GM18868 (cell line): ENCODE measurements at regions not wholly inside any gene's neighbourhood (a gene's known extent, or its start where the extent isn't known, plus 50 kb on each side); places are given as distances from the start of the nearest gene placed in this dataset.
A peak's percentile ranks its signal among the peaks of the same experiment; 100 is the strongest.
"Not testable (repeated sequence)": the region's sequence is repeated elsewhere in the genome, so short reads cannot be mapped to it uniquely, and the experiment has no call there.

Source experiments
- ATAC-seq: cut with Tn5 transposase; IDR thresholded peaks from one replicate; pipeline ENCODE4 v1.9.1; 2021; ENCODE audit warnings: mild to moderate bottlenecking, moderate library complexity; ENCODE audit not compliant: unreplicated experiment

DNA sequence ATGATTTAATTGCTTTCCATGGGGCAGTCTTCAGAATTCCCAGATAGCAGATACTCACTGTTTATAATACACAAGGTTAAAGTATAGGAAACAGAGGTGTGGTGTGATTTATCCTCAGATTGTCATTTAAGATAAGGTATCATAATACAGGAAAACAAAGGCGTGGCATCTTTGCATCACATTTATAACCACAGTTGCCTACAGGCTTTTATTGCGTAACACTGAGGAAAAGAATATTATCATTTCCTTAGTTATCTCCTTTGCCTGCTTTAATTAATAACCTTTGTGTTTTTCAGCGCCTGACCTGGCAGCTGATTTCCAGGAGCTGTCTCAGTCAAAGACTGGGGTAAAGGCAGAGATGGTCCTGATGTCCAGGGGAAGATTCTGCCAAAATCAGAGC lies 68.8 kb downstream of the SSX7 start:
- ATAC-seq = no peak

DNA sequence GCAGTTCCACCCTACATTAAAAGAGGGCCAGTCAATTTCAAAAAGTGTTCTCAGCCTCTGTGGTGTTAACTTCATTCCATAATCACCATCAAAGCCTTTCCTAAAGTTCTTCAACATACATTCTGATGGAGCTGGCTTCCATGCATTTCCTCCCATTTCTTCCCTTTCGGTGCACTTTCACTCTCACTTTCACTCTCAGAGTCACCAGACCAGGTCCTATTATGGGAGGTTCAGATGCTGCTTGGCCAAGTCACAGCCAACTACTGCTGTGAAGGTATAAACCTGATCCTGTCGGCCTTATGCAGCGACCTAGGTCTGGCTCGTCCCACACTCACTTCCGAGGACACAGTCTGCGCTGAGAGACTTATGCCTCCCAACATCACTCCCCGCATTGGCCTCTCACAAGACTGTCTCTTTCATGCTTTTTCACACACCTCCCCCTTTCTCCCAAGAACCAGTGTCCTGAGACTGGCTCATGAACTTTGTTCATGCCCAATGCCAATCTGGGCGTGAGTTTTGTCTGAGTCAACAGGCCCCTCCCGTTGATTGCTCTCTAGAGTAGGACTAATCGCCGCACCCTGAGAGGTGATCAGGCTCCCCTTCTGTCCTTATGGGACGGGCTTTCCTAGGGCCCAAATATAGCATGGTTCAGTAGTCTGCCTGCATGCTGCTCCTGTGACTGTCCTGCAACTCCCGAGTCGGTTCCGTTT lies 60.8 kb upstream of the XAGE1B start:
- ATAC-seq = no peak

DNA sequence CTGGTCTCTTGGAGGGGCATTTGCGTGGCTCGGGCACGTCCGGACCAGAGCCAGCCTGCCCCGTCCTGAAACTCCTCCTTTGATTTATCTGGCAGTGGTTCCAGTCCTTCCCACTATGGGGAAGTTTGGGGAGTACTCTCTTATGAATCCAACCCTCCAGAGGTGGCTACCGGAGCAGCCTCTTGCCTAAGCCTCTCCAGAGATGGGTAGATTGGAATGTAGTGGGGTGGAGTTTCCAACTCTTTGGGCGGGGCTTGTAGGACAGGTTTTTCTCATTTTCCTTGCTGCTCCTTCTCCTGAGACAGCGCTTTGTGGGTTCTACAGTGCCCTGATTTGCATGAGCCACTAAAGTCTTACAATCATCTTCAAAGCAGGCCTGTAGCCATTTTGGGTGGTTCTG lies 60.1 kb upstream of the XAGE1B start:
- no peak for ATAC-seq

DNA sequence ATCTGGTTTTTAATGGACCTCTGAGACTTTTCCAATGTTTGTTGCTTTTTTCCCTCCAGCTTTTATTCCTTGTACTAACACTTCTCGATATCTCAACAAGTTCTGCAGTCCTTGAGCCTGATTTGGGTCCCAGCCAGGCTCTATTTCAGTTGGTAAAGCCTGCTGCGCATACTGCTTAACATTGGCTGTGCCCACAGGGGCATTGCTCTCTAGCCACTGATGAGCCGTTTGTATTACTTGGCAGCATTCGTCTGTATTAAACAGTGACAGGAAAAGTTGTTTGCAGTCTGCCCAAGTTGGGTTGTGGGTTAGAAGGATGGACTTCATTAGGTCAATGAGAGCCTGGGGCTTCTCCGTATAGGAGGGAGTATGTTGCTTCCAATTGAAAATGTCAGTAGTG lies 59.6 kb upstream of the XAGE1B start:
- ATAC-seq = no peak

DNA sequence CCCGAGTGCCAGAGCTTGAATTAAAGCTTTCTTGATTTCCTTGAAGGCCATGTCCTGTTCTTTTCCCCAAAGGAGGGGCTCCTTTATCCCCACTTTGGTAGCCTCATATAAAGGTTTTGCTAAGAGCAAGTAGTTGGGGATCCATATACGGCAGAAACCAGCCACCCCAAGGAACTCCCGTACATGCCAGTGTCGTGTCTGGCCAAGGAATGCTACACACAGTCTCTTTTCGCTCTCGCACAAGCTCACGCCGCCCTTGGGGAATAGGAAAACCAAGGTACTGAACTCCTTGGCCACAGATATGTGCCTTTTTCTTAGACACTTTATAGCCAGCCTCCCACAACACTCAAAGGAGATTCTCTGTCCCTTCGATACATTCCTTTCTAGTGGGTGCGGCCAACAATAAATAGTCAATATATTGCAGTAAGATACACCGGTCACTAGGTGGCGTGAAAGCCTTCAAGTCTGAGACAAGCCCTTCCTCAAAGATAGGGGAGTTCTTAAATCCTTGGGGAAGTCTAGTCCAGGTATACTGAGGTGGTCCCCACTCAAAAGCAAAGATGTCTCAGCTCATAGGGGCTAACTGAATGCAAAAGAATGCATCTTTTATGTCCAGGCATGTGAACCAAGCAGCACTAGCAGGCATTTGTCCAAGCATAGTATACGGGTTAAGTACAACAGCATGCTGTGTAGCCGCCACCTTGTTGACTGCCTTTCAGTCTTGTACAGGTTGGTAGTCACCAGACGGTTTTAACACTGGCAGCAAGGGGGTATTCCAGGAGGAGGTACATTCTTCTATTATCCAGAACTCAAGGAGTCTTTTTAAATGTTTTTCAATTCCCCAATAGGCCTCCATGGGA lies 57.8 kb upstream of the XAGE1B start:
- peak; percentile 69 for ATAC-seq

DNA sequence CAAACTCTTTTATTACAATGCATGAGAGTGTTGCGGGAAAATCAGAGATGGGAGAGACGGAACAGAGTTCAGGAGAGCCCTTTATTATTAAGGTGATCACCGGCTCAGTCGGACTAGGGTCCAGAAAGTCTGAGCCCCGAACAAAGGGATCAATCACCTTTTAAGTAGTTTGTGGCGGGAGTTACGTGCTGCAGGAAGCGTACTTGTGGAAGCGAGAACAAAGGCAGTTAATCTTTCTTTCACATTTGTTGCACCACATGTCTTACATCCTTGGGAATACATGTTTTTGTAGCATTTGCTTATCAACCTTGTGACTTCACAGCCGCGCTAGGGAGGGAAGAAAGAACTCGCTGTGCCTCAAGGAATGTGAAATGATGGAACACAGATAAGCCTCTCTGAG lies 51.3 kb upstream of the XAGE1B start:
- not testable (repeated sequence) for ATAC-seq
